ENCODE measurements at regions not wholly inside any gene's neighbourhood (a gene's known extent, or its start where the extent isn't known, plus 50 kb on each side); places are given as distances from the start of the nearest gene placed in this dataset.

GRCh38 chr14:71228711-71229110, 321.5 kb downstream of the PCNX1 start:
- Mint-ChIP-seq H3K4me1 (peaks cover 16% of the 10 kb centered on the region), H3K27ac (ENCODE audit: unreplicated experiment) (no peak overlapping the region), H3K36me3 (ENCODE audit: low read depth) (no peaks in the 10 kb centered on the region), H3K9me3 (peaks cover 8% of the 10 kb centered on the region), H3K27me3 (ENCODE audit: low read depth) (no peaks in the 10 kb centered on the region), H3K4me3 (no peak overlapping the region)
- TF ChIP-seq, protein P1, sequence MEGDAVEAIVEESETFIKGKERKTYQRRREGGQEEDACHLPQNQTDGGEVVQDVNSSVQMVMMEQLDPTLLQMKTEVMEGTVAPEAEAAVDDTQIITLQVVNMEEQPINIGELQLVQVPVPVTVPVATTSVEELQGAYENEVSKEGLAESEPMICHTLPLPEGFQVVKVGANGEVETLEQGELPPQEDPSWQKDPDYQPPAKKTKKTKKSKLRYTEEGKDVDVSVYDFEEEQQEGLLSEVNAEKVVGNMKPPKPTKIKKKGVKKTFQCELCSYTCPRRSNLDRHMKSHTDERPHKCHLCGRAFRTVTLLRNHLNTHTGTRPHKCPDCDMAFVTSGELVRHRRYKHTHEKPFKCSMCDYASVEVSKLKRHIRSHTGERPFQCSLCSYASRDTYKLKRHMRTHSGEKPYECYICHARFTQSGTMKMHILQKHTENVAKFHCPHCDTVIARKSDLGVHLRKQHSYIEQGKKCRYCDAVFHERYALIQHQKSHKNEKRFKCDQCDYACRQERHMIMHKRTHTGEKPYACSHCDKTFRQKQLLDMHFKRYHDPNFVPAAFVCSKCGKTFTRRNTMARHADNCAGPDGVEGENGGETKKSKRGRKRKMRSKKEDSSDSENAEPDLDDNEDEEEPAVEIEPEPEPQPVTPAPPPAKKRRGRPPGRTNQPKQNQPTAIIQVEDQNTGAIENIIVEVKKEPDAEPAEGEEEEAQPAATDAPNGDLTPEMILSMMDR (conservative IDR thresholded peaks at IDR 0.05), result no peak
- DNase-seq (ENCODE audit: low read depth, low spot score), result no peak

- H3K4me1 Mint-ChIP-seq, result peaks cover 16% of the 10 kb centered on the region
- H3K27ac Mint-ChIP-seq (ENCODE audit: unreplicated experiment), result no peak overlapping the region
- peaks cover 8% of the 10 kb centered on the region for H3K9me3 Mint-ChIP-seq
- H3K36me3 Mint-ChIP-seq (ENCODE audit: low read depth), result no peaks in the 10 kb centered on the region
- DNase-seq (ENCODE audit: low read depth, low spot score), result no peak
- TF ChIP-seq, protein P1 (conservative IDR thresholded peaks at IDR 0.05), result no peak
- no peaks in the 10 kb centered on the region for H3K27me3 Mint-ChIP-seq (ENCODE audit: low read depth)
- no peak overlapping the region for H3K4me3 Mint-ChIP-seq
Observed at GRCh38 chr14:71229875-71230274, 322.6 kb downstream of the PCNX1 start.

- H3K4me3 Mint-ChIP-seq, result no peak overlapping the region
- no peaks in the 10 kb centered on the region for H3K36me3 Mint-ChIP-seq (ENCODE audit: low read depth)
- peaks cover 18% of the 10 kb centered on the region for H3K4me1 Mint-ChIP-seq
- H3K27me3 Mint-ChIP-seq (ENCODE audit: low read depth), result no peaks in the 10 kb centered on the region
- peak overlapping the region; percentile 19 for H3K27ac Mint-ChIP-seq (ENCODE audit: unreplicated experiment)
- H3K9me3 Mint-ChIP-seq, result peaks cover 8% of the 10 kb centered on the region
- no peak for DNase-seq (ENCODE audit: low read depth, low spot score)
- TF ChIP-seq, protein P1 (conservative IDR thresholded peaks at IDR 0.05), result no peak
Observed at GRCh38 chr14:71230897-71231296, 323.6 kb downstream of the PCNX1 start.

DNA sequence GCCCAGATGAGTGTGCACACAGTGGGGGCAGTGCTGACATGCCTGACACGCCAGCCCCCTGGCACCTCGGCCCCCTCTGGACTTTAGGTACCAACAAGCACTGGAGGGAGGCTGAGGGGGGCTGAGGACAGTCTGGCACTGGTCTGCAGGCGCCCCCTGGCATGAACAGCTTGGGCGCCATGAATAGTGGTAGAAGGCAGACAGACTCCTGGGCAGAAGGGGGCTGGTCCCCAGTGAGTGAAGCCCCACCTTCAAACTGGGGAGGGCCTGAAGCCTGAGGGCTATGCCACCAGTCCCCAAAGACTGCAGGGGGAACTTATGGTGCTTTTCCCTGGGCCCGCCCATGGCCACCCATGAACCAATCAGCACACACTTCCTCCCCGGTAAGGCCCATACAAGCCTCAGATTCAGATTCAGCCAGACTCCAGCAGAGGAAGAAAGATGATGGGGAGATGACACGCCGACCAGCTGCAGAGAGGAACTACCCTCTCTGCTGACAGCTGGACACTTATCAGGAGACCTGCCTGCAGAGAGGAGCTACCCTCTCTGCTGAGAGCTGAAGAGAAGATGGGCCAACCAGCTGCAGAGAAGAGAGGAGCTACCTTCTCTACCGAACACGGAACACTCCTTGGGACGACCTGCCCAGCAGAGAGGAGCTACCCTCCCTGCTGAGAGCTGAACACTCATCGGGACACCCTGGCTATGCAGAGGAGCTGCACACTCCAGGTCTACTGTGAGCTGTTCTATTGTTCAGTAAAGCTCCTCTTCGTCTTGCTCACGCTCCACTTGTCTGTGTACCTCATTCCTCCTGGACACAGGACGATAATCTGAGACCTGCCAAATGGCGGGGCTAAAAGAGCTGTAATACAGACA, 324.5 kb downstream of the PCNX1 start:
- Mint-ChIP-seq H3K4me3 (no peak overlapping the region), H3K27me3 (ENCODE audit: low read depth) (no peaks in the 10 kb centered on the region), H3K9me3 (peaks cover 8% of the 10 kb centered on the region), H3K36me3 (ENCODE audit: low read depth) (no peaks in the 10 kb centered on the region), H3K27ac (ENCODE audit: unreplicated experiment) (no peak overlapping the region), H3K4me1 (peaks cover 24% of the 10 kb centered on the region)
- TF ChIP-seq, protein P1 (conservative IDR thresholded peaks at IDR 0.05), result no peak
- no peak for DNase-seq (ENCODE audit: low read depth, low spot score)

DNA sequence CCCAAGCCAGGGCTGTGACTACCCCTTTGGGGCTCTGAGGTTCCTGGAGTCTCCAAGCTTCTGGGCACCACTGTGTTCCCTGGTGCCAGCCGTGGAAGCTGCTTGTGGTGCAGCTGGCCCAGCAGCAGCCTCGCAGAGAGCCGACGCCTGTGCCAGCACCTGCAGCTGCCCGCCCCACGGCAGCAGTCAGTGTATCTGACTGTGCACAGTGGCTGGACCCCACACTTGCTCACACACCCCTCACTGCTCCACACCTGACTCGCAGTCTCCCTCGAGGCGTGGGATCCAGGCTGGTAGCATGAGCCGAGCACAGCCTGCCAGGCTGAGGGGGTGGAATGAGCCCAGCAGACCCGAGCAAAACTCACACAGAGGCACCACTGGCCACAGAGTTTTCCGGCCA, 325.2 kb downstream of the PCNX1 start:
- H3K4me3 Mint-ChIP-seq, result no peak overlapping the region
- TF ChIP-seq, protein P1 (conservative IDR thresholded peaks at IDR 0.05), result no peak
- H3K9me3 Mint-ChIP-seq, result peaks cover 8% of the 10 kb centered on the region

More for the DNA sequence above, 325.2 kb downstream of the PCNX1 start:
- Mint-ChIP-seq H3K4me1 (peaks cover 23% of the 10 kb centered on the region), H3K27ac (ENCODE audit: unreplicated experiment) (peak overlapping the region; percentile 27), H3K27me3 (ENCODE audit: low read depth) (no peaks in the 10 kb centered on the region), H3K36me3 (ENCODE audit: low read depth) (no peaks in the 10 kb centered on the region)
- DNase-seq (ENCODE audit: low read depth, low spot score), result no peak

All from neural crest cell (in vitro differentiated cells).